GM21786 (cell line): ENCODE measurements at regions not wholly inside any gene's neighbourhood (a gene's known extent, or its start where the extent isn't known, plus 50 kb on each side); places are given as distances from the start of the nearest gene placed in this dataset.

Experiments used
- ATAC-seq: cut with Tn5 transposase; IDR thresholded peaks from one replicate; pipeline ENCODE4 v1.9.1; 2021; ENCODE audit not compliant: unreplicated experiment

- ATAC-seq = no peak
These were observed 106.5 kb upstream of the FRY start for GRCh38 chr13:31925079-31925478.

DNA sequence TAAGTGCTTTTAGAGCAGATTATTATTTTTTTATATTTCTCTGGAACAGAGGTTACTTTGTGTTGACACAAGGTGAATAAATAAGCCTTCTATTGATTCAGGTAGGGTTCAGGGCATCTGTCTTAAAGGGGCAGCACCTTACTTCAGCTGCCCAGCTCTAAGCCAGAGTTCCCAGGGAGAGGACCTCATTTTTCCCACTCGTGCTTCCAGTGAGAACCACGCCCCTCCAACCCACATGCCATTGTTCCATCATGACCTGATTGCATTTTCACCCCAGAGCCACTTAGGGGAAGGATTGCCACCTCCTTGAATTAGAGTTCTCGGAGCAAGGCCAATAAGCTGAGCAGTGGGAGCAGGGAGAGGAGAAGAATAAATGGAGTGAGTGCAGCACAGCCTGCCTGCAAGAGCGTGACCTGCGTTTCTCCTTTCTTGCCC is 104.3 kb upstream of the FRY start:
- ATAC-seq = no peak

DNA sequence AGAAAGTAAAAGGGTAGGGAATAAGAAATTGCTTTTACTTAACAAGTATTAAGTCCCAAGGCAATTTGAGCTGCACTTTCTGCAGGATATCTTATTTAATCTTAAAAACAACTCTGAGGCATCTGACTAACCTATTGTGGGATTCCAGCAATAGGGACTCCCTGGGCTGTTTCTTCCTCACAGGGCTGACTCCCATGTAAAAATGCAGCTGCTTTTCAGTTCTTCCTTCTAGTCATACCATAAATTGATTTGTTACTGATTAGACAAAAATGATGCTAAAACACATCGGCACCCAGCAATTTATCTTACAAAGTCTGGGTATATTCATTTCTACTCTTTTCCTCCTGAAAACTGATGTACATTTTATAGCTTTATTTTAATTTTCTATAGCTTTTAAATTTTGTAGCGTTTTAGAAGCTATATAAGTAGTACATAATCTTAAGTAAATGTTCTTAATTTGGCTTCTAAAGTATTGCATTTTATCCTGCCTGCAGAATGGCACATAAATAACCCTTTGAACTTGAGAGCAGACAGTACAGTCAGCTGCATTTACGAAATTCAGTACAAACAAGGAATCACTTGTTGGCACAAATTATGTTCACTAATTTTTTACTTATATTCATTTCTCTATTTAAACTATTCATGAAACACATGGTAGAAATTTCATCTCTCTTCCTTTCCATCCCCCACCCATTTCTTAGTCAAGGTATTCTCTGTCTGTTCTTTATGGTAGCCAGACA is 102.4 kb upstream of the FRY start:
- ATAC-seq = no peak

DNA sequence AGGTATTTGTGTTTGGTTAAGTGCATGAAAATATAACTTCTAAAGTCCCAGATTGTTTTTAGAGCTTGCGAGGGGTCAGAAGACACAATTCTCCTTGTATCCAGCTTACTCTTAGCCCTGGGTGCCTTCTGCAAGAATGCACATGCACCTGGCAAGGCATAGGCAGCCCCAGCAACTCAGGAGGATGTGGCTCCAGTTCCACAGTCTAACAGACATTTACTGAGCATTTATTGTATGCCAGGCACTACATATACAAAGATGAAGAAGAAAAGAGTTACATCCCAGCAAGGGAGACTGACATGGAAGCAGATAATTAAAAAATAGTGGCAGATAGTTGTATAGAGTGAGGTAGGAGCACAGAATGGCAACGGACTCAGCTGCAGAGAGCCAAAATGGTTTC is 101.1 kb upstream of the FRY start:
- ATAC-seq = peak; percentile 17

- ATAC-seq = peak; percentile 100
These were observed 100.6 kb upstream of the FRY start for GRCh38 chr13:31930901-31931522.

DNA sequence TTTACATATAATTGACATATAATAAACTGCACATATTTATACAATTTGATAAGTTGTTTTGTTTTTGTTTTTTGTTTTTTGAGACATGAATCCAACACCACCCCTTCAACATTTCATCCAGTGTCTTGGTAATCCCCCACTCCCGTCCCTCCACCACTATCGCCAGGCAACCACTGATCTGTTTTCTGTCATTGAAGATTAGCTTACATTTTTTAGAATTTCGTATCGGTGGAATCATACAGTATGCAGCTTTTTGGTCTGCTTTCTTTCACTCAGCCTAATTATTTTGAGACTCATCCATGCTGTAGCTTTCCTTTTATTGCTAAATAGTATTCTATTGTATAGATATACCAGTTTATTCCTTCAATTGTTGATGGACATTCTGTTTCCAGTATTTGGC is 94.1 kb upstream of the FRY start:
- ATAC-seq = no peak

DNA sequence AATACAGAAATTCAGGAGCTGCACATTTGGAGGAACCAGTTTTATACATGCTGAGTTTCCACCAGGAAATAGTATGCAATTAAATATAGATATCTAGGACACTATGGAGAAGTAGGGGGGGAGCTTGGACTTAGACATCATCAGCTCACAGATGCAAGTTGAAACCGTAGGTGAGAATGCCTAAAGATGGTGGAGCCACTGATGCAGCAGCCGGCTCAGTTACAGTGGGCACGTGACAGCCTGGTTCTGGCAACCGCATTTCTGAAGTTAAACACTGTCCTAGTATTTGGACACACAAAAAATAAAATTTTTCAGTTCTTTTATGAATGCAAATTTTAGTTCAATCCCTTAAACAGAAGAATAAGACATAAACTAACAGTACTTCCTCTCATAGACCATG is 91.5 kb upstream of the FRY start:
- ATAC-seq = no peak

DNA sequence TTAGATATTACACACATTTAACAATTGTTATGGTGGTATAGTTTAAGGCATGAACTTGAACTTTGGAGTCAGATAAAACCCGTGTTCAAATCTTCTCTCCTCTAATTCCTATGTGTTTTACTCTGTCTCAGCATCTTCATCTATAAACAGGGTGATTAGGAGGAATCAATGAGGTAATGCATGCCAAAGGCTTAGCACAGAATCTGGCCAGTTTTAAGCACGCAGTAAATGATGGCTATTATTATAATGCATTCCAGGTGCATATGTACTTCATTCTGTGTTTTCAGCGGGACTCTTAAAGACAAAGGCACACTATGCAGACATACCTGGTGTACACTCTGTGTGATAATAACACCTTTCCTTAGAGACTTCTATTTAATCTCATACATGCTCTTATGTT is 88.0 kb upstream of the FRY start:
- ATAC-seq = no peak

GRCh38 chr13:31944262-31945160 is 87.1 kb upstream of the FRY start:
- no peak for ATAC-seq

- ATAC-seq = no peak
These were observed 86.2 kb upstream of the FRY start for GRCh38 chr13:31945202-31945961.

DNA sequence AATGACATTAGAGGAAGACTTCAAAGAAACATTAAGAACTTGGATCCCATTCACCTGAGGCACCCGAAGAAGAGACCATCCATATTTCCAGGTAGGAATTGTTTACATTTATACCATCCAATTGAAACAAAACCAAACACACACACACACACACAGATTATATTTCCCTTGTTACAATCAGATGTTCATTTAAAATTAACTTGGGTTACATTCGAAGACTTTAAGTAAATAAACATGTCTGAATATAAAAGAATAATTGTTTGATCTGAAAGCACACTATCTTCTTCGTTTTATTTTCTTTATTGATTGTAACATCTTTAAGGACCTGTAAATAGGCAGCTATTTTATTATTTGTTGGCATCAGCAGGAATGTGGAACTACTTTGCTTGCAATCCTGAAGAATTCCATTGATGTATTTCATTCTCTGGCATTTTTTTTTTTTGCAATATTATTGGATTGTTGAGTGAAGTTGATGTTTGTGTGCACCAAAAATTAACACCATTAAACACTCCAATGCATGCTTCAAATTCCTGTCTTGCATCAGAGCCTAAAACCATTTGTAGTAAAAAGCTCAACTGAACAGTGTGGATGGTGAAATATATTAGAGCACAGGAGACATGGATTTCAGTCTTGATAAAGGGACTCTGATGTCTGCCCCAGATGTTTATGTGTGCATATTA is 85.3 kb upstream of the FRY start:
- no peak for ATAC-seq

DNA sequence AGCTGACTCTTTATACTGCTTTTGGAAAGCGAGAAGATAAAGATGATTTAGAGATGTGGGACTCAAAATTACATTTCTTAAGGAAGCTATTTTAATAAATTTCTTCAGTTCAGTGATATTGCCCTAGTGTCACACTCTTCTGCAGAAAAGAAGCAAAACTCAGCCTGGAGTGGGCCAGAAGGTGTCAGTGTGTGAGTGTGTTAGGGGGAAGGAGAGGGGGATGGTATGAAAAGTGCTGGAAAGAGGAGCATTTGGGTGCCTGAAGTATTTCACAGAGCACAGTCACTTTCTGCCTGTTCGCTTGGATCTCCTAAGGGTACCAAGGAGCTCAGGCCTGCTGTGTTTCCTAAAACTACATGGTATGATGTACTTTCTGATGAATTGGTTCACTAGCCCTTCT is 84.5 kb upstream of the FRY start:
- ATAC-seq = no peak

DNA sequence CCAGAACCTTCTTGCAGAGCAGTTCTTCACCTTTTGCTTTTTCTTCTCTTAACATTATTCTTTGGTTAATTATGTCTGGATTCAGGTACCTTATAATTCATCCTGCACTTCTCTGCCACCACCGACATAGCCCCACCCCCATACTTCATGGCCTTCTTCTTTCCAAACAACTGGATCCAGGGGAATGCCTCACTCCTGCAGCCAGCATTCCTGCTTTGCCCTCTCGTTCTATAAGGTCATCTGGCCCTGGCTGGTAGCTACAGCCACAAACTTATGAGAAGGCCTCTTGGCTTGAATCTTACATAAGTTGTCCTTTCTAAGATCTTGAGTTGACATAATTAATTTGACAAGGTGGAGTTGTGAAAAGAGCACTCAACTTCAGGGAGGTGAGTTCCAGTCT is 84.1 kb upstream of the FRY start:
- no peak for ATAC-seq

DNA sequence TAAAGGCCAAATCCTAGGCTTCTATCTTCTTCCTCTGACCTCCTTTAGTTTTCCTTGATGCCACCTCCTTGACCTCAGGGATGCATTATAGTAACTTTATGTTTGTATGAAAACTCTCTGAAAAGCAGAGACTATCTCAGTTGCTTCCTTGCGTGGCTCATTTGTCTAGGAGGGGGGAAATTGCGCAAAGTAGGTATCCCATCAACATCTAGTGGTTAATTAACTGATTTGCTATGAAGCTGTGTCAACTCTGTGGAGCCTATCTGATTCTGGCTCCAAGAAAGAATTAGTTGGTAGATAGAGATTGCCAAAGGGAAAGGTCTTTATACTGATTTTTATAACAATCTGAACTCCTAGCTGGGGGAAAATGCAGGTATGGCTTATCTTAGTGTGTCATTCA is 82.1 kb upstream of the FRY start:
- ATAC-seq = no peak

DNA sequence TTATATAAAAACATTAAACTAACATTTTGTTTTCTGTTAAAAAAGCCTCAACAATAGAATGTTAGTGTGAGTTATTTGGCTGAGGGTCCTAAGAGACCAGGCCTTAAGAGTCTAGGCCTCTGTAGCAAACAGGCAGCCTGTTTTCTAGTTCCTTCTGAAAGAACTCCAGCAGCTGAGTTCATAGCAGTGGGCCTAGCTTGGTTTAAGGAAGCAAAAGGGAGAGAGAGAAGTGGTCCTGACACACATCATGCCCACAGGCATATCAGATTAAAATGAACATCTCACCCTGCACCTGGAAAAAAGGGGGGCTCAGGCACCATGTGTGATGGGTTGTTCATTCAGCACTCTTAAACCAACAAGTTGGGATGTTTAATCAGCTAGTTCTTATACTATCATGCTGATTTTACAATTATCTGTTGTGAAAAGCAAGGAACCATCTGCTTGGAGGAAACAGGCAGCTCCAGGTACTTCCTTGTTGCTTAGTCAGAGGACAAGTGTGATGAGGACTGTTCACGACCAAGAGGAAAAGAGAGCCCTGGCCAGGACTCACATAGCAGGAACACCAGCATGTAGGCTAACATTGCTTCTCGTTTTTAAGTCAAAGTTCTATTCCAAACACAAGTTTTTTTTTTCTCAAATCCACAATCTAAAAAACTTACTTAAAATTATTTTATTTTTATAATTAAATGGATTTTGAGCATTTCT is 81.3 kb upstream of the FRY start:
- no peak for ATAC-seq

GRCh38 chr13:31951215-31951678 is 80.3 kb upstream of the FRY start:
- peak; percentile 94 for ATAC-seq

GRCh38 chr13:31952641-31953380 is 78.8 kb upstream of the FRY start:
- no peak for ATAC-seq

DNA sequence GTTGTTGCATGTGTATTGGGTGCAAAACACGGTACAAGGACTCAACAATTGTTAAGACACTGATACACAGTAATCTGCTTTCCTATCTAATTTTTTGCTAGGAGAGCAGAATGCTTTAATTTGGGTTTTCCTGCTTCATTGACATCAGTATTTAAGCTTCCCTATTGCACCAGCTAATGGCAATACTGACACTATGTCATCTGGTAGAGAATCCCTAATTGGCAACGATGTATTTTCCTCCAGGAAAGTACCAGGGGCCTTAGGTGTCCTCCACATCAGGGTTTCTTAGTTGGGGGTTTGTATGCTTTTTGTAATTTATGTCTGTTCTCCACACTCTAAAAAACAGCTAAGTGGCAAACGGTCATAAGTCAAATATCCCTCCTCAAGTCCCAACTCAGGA is 76.5 kb upstream of the FRY start:
- ATAC-seq = no peak

- no peak for ATAC-seq
These were observed 75.8 kb upstream of the FRY start for GRCh38 chr13:31955741-31956140.
